GM12878 (cell line): ENCODE measurements at regions not wholly inside any gene's neighbourhood (a gene's known extent, or its start where the extent isn't known, plus 50 kb on each side); places are given as distances from the start of the nearest gene placed in this dataset.

Experiments used
- ATAC-seq: fragments of 200-7000 bp; cut with Tn5 transposase; 3 replicates; pipeline ENCODE4 v1.9.1; 2020; ENCODE audit warnings: mild to moderate bottlenecking, moderate library complexity
- BruUV-seq: library from RNA; stranded (reverse); fragments of 400-500 nt; replicated peaks from 2 replicates; lab custom pipeline; 2021; lab: Mats Ljungman, UMichigan
- CTCF ChIA-PET: fragments of 300-600 bp; sonication (Branson Sonifier 250); formaldehyde crosslinking; extraction: SDS; loops from one replicate; lab custom pipeline; 2021; ENCODE audit warnings: inconsistent platforms; lab: Yijun Ruan, JAX
- POLR2A ChIA-PET: fragments of 350-600 bp; formaldehyde crosslinking; extraction: SDS; loops from one replicate; lab custom pipeline; 2021; ENCODE audit warnings: inconsistent platforms; lab: Charles Lee
- RAD21 ChIA-PET: fragments of 300-600 bp; sonication (Branson Sonifier 250); formaldehyde crosslinking; loops from one replicate; lab custom pipeline; 2023; ENCODE audit warnings: antibody characterized with exemption; ENCODE audit not compliant: unreplicated experiment; lab: Charles Lee
- SMC1A ChIA-PET: fragments of 300-600 bp; sonication (Branson Sonifier 250); formaldehyde crosslinking; loops from one replicate; lab custom pipeline; 2023; ENCODE audit not compliant: unreplicated experiment, uncharacterized antibody; lab: Charles Lee
- DNase-seq: peaks from one replicate; pipeline ENCODE4 v3.0.0-alpha.2; 2011; ENCODE audit warnings: low read depth, low spot score
- FAIRE-seq: peaks from 3 replicates; lab custom pipeline; 2011; peaks lifted over from hg19 to GRCh38; lab: Jason Lieb, UNC
- H2AFZ ChIP-seq: 2 replicates; pipeline ENCODE4 v1.6.0; 2011; ENCODE audit warnings: low read depth, low read length, control low read depth; ENCODE audit not compliant: control insufficient read depth
- H3K27ac ChIP-seq: 2 replicates; pipeline ENCODE4 v1.5.1; 2011; ENCODE audit warnings: control low read depth; ENCODE audit not compliant: control insufficient read depth, insufficient read depth
- H3K27me3 ChIP-seq, 2 experiments: replicated peaks in 1 of 2; 2 replicates each; pipeline versions ENCODE4 v1.6.0 to v1.6.1; 2011; ENCODE audit warnings: low read length in 1 of 2; ENCODE audit not compliant: control insufficient read depth in 2 of 2, insufficient read depth in 2 of 2
- H3K36me3 ChIP-seq, 2 experiments: 2 replicates each; pipeline ENCODE4 v1.5.1; 2011; ENCODE audit warnings: low read length in 1 of 2; ENCODE audit not compliant: control insufficient read depth in 2 of 2, insufficient read depth in 2 of 2
- H3K4me1 ChIP-seq: 2 replicates; pipeline ENCODE4 v1.6.1; 2011; ENCODE audit warnings: mild to moderate bottlenecking, low read length, moderate library complexity, mixed read lengths; ENCODE audit not compliant: control insufficient read depth, insufficient read depth
- H3K4me2 ChIP-seq: 2 replicates; pipeline ENCODE4 v1.6.0; 2011; ENCODE audit warnings: control low read depth; ENCODE audit not compliant: control insufficient read depth, insufficient read depth
- H3K4me3 ChIP-seq: fragments of 200-600 bp; sonication (generic); 2 replicates; pipeline ENCODE4 v1.5.1; 2016
- H3K79me2 ChIP-seq: 2 replicates; pipeline ENCODE4 v1.6.0; 2011; ENCODE audit warnings: low read length; ENCODE audit not compliant: control insufficient read depth, insufficient read depth
- H3K9ac ChIP-seq: 2 replicates; pipeline ENCODE4 v1.8.0; 2011; ENCODE audit warnings: low read length, control low read depth, mixed read lengths; ENCODE audit not compliant: control insufficient read depth, insufficient read depth
- H3K9me3 ChIP-seq: replicated peaks from 3 replicates; pipeline ENCODE4 v1.5.1; 2011; ENCODE audit warnings: mild to moderate bottlenecking, low read length; ENCODE audit not compliant: control insufficient read depth, insufficient read depth
- H4K20me1 ChIP-seq: 2 replicates; pipeline ENCODE4 v1.6.0; 2011; ENCODE audit not compliant: control insufficient read depth, insufficient read depth
- ASH2L ChIP-seq: fragments of 300-600, 200-600 bp; sonication (generic); IDR thresholded peaks from 2 replicates; pipeline ENCODE4 v1.6.1; 2017; ENCODE audit warnings: low read depth, mild to moderate bottlenecking, borderline replicate concordance
- CREB1 ChIP-seq: IDR thresholded peaks from 2 replicates; pipeline ENCODE4 v1.6.1; 2012; ENCODE audit warnings: low read depth, mild to moderate bottlenecking, inconsistent platforms
- EED ChIP-seq: sonication (generic); IDR thresholded peaks from 2 replicates; pipeline ENCODE4 v1.6.1; 2016; ENCODE audit warnings: antibody characterized with exemption, low read depth
- MYB ChIP-seq: fragments of 150-350 bp; IDR thresholded peaks from 2 replicates; pipeline ENCODE4 v1.6.1; 2014; ENCODE audit warnings: mild to moderate bottlenecking, low read depth, low read length, borderline replicate concordance
- NR2C1 ChIP-seq: fragments of 450-650 bp; IDR thresholded peaks from 2 replicates; pipeline ENCODE4 v1.6.1; 2017; ENCODE audit warnings: antibody characterized with exemption, mild to moderate bottlenecking, moderate library complexity
- NR2F1 ChIP-seq: fragments of 450-650 bp; conservative IDR thresholded peaks from 2 replicates; pipeline ENCODE4 v1.6.1; 2017; ENCODE audit warnings: mild to moderate bottlenecking
- POLR2AphosphoS2 ChIP-seq: IDR thresholded peaks from 2 replicates; pipeline ENCODE4 v1.6.1; 2011; ENCODE audit warnings: low read depth, mild to moderate bottlenecking, low read length, improper control_type of control experiment, moderate library complexity
- POU2F2 ChIP-seq: IDR thresholded peaks from 3 replicates; pipeline ENCODE4 v1.6.1; 2011; ENCODE audit warnings: low read depth, mild to moderate bottlenecking, low read length, borderline replicate concordance
- RBBP5 ChIP-seq: fragments of 200-600 bp; sonication (generic); conservative IDR thresholded peaks from 2 replicates; pipeline ENCODE4 v1.6.1; 2016
- SMC3 ChIP-seq: IDR thresholded peaks from 2 replicates; pipeline ENCODE4 v1.6.1; 2011; ENCODE audit warnings: low read length, improper control_type of control experiment, borderline replicate concordance
- YBX1 ChIP-seq: fragments of 450-650 bp; IDR thresholded peaks from 2 replicates; pipeline ENCODE4 v1.6.1; 2016; ENCODE audit warnings: antibody characterized with exemption
- ZSCAN29 ChIP-seq: fragments of 450-650 bp; IDR thresholded peaks from 2 replicates; pipeline ENCODE4 v1.6.1; 2017; ENCODE audit warnings: mild to moderate bottlenecking, moderate library complexity
- WGBS: methylation state at CpG from one replicate; pipeline ENCODE4 v1.1.6; 2016; ENCODE audit warnings: low lambda C conversion rate; ENCODE audit not compliant: insufficient replicate concordance, insufficient coverage; ENCODE audit errors: missing lambda C conversion rate; 5-methylcytosine and 5-hydroxymethylcytosine counted together
- in situ Hi-C: fragments of 300-500 bp; cut with MboI; formaldehyde crosslinking; loops from 9 replicates; pipeline ENCODE4 v1.14.3; 2018; ENCODE audit warnings: mixed read lengths
- intact Hi-C: fragments of 100-400 bp; cut with micrococcal nuclease; formaldehyde crosslinking; loops from one replicate; pipeline ENCODE4 v1.14.2; 2022; ENCODE audit not compliant: unreplicated experiment
- TF ChIP-seq, protein P1 (sequence below): IDR thresholded peaks from 2 replicates; pipeline ENCODE4 v1.6.1; 2011; ENCODE audit warnings: low read depth, mild to moderate bottlenecking, low read length, moderate library complexity, borderline replicate concordance; ENCODE audit errors: extremely low read depth
- TF ChIP-seq, protein P2 (sequence below), 3 experiments: IDR thresholded peaks in 2 of 3; conservative IDR thresholded peaks in 1 of 3; 2 replicates each; pipeline ENCODE4 v1.5.1; 2011; ENCODE audit warnings: low read depth in 3 of 3, low read length in 3 of 3, mild to moderate bottlenecking in 3 of 3, control low read depth in 2 of 3, moderate library complexity in 2 of 3, inconsistent platforms in 1 of 3, mixed read lengths in 1 of 3; ENCODE audit not compliant: control insufficient read depth in 2 of 3, insufficient read depth in 1 of 3; ENCODE audit errors: extremely low read depth in 1 of 3
- TF ChIP-seq, protein P3 (sequence below): fragments of 150-350 bp; IDR thresholded peaks from 2 replicates; pipeline ENCODE4 v1.6.1; 2014; ENCODE audit warnings: mild to moderate bottlenecking, low read depth, low read length

DNA sequence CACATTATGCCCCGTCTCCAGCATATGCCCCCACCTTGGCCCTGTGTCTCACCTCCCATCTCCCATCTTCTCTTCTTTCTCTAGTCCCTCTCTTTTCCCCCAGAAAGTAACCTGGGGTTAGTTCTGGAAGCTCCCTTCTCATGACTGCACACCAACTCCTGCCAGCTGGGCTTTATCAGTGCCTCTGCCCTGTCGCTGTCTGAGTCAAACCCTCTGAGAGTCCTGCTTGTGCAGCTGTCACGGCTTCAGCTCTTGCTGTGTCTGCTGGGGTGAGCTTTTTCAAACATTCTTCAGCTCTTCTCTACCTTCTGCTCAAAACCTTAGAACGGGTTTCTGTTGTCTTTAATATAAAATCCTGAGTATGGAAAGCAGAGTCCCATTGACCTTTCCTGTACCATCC, 304.5 kb upstream of the B3GAT1 start:
- RAD21 ChIA-PET = no interaction called here
- Histone ChIP-seq H3K4me3 (no peak overlapping the region), H3K79me2 (no peaks in the 10 kb centered on the region), H2AFZ (no peak overlapping the region), H3K4me2 (no peak overlapping the region), H3K9me3 (no peaks in the 10 kb centered on the region), H3K36me3 (no peaks in the 10 kb centered on the region), H3K9ac (no peak overlapping the region), H3K27me3 (no peaks in the 10 kb centered on the region), H3K4me1 (no peaks in the 10 kb centered on the region), H3K27ac (no peak overlapping the region), H4K20me1 (no peaks in the 10 kb centered on the region)
- CTCF ChIA-PET = interaction anchor here (0.6 kb wide), 1 partner anchor 67 kb away, joined by 4 read pairs; no protein-coding TSS in a partner anchor
- FAIRE-seq (no peak), DNase-seq (no peak), ATAC-seq (no peak)
- SMC1A ChIA-PET = no interaction called here
- 20% methylated on average over 4 of the region's 4 CpGs for WGBS
- TF ChIP-seq RBBP5 (no peak), SMC3 (no peak), ASH2L (no peak), CREB1 (no peak)
- TF ChIP-seq, protein P1, sequence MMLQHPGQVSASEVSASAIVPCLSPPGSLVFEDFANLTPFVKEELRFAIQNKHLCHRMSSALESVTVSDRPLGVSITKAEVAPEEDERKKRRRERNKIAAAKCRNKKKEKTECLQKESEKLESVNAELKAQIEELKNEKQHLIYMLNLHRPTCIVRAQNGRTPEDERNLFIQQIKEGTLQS = no peak
- no TSS peak for BruUV-seq
- POLR2A ChIA-PET = no interaction called here
- in situ Hi-C loops (no loop called here), intact Hi-C loops (no loop called here)

DNA sequence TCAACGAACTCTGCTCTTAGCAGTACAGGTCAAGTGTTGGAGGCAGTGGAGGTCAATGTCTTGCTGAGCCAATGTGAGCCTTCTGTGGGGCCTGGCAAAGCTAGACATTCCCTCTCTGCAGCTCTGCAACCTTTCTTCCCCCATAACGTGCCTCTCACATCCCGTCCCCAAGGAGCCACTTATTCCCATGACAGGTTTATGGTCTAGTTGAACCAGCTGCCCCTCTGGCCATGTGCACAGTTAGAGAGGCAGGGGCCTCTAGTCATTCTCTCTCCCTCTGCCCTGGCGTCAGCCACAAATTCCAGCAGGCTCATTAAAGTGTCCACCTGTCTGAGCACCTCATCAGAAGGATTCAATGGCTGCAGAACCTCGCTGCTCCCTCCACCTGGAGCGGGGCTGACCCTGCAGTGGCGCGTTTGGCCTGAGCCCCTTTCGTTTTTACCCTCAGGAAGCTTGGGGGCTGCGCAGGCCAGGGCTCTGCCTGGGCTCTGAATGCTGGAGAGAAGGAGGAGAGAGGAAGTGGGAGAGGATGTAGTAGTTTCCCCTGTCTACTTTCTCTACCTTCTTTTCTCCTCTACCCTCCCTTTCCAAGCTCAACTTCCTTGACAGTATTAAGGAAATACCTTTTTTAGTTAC, 302.1 kb upstream of the B3GAT1 start:
- Histone ChIP-seq H3K4me2 (no peak overlapping the region), H3K9me3 (no peaks in the 10 kb centered on the region), H3K4me1 (no peaks in the 10 kb centered on the region), H3K9ac (no peak overlapping the region), H2AFZ (no peak overlapping the region), H3K36me3 (no peaks in the 10 kb centered on the region), H4K20me1 (no peaks in the 10 kb centered on the region), H3K4me3 (no peak overlapping the region), H3K27ac (no peak overlapping the region), H3K27me3 (no peaks in the 10 kb centered on the region), H3K79me2 (no peaks in the 10 kb centered on the region)
- intact Hi-C loops (no loop called here), in situ Hi-C loops (no loop called here)
- ATAC-seq (no peak), DNase-seq (no peak), FAIRE-seq (no peak)
- ChIA-PET SMC1A (no interaction called here), POLR2A (no interaction called here), RAD21 (no interaction called here), CTCF (no interaction called here)
- BruUV-seq = no TSS peak
- 1% methylated on average over 10 of the region's 10 CpGs for WGBS
- TF ChIP-seq NR2C1 (no peak), YBX1 (no peak), POU2F2 (no peak), MYB (no peak), NR2F1 (no peak), ZSCAN29 (no peak), EED (no peak), POLR2AphosphoS2 (no peak)
- TF ChIP-seq, protein P2, sequence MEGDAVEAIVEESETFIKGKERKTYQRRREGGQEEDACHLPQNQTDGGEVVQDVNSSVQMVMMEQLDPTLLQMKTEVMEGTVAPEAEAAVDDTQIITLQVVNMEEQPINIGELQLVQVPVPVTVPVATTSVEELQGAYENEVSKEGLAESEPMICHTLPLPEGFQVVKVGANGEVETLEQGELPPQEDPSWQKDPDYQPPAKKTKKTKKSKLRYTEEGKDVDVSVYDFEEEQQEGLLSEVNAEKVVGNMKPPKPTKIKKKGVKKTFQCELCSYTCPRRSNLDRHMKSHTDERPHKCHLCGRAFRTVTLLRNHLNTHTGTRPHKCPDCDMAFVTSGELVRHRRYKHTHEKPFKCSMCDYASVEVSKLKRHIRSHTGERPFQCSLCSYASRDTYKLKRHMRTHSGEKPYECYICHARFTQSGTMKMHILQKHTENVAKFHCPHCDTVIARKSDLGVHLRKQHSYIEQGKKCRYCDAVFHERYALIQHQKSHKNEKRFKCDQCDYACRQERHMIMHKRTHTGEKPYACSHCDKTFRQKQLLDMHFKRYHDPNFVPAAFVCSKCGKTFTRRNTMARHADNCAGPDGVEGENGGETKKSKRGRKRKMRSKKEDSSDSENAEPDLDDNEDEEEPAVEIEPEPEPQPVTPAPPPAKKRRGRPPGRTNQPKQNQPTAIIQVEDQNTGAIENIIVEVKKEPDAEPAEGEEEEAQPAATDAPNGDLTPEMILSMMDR (IDR thresholded peaks at IDR 0.05 in 2 of 3, conservative IDR thresholded peaks at IDR 0.05 in 1 of 3; ENCODE audit: control insufficient read depth in 2 of 3, extremely low read depth in 1 of 3, insufficient read depth in 1 of 3, low read depth in 3 of 3, low read length in 3 of 3) = no peak
- TF ChIP-seq, protein P3, sequence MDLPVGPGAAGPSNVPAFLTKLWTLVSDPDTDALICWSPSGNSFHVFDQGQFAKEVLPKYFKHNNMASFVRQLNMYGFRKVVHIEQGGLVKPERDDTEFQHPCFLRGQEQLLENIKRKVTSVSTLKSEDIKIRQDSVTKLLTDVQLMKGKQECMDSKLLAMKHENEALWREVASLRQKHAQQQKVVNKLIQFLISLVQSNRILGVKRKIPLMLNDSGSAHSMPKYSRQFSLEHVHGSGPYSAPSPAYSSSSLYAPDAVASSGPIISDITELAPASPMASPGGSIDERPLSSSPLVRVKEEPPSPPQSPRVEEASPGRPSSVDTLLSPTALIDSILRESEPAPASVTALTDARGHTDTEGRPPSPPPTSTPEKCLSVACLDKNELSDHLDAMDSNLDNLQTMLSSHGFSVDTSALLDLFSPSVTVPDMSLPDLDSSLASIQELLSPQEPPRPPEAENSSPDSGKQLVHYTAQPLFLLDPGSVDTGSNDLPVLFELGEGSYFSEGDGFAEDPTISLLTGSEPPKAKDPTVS = no peak
